ENCODE measurements at regions not wholly inside any gene's neighbourhood (a gene's known extent, or its start where the extent isn't known, plus 50 kb on each side); places are given as distances from the start of the nearest gene placed in this dataset.

DNA sequence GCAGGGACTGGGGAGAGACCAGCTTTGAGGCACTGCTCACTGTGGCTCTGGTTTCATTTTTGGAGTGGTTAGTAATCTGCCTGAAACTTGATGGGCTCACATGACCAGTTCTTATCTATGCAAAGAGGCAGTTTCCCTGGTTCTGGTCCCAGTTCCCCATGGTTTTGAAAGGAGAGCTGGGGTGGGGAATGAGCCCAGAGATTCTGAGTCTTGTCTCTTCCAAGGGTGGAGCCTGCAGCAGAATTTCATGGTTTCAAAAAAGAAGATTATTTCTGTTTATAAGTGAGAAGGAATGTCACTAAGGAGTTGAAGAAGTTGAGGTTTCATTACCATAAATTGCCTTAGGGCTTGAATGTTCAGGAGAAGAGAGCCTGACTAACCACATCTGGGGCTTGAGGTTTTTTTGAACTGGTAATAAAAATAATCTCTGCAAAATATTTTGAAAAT lies 190.2 kb upstream of the HABP2 start:
- TF ChIP-seq, protein P1, sequence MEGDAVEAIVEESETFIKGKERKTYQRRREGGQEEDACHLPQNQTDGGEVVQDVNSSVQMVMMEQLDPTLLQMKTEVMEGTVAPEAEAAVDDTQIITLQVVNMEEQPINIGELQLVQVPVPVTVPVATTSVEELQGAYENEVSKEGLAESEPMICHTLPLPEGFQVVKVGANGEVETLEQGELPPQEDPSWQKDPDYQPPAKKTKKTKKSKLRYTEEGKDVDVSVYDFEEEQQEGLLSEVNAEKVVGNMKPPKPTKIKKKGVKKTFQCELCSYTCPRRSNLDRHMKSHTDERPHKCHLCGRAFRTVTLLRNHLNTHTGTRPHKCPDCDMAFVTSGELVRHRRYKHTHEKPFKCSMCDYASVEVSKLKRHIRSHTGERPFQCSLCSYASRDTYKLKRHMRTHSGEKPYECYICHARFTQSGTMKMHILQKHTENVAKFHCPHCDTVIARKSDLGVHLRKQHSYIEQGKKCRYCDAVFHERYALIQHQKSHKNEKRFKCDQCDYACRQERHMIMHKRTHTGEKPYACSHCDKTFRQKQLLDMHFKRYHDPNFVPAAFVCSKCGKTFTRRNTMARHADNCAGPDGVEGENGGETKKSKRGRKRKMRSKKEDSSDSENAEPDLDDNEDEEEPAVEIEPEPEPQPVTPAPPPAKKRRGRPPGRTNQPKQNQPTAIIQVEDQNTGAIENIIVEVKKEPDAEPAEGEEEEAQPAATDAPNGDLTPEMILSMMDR (IDR thresholded peaks at IDR 0.05; ENCODE audit: insufficient read depth, low read depth, low read length) = no peak
- peak; percentile 75 for DNase-seq (ENCODE audit: low read depth)
- no peak overlapping the region for H3K4me3 ChIP-seq (ENCODE audit: low read depth, low read length)

- TF ChIP-seq, protein P1 (IDR thresholded peaks at IDR 0.05; ENCODE audit: insufficient read depth, low read depth, low read length) = no peak
- no peak for DNase-seq (ENCODE audit: low read depth)
- no peak overlapping the region for H3K4me3 ChIP-seq (ENCODE audit: low read depth, low read length)
Observed at GRCh38 chr10:113364227-113364626, 188.6 kb upstream of the HABP2 start.

GRCh38 chr10:113368666-113369364 lies 184.0 kb upstream of the HABP2 start:
- TF ChIP-seq, protein P1 (IDR thresholded peaks at IDR 0.05; ENCODE audit: insufficient read depth, low read depth, low read length) = no peak
- H3K4me3 ChIP-seq (ENCODE audit: low read depth, low read length) = no peak overlapping the region
- no peak for DNase-seq (ENCODE audit: low read depth)

DNA sequence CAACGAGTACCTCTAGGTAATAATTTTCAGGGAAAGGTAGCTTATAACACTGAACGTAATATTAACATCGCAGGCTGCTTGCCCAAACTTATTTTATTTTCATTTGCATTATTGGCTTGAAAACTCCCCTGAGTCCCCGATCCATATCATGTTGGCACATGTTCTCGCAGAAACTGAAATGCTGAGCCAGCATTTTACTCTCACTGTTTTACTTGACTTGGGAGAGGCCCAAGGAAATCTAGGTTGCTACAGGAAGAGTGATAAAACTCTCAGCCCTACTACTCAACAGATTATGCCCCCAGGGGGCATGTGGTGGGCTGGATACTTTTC lies 183.5 kb upstream of the HABP2 start:
- TF ChIP-seq, protein P1 (IDR thresholded peaks at IDR 0.05; ENCODE audit: insufficient read depth, low read depth, low read length) = no peak
- H3K4me3 ChIP-seq (ENCODE audit: low read depth, low read length) = no peak overlapping the region

DNA sequence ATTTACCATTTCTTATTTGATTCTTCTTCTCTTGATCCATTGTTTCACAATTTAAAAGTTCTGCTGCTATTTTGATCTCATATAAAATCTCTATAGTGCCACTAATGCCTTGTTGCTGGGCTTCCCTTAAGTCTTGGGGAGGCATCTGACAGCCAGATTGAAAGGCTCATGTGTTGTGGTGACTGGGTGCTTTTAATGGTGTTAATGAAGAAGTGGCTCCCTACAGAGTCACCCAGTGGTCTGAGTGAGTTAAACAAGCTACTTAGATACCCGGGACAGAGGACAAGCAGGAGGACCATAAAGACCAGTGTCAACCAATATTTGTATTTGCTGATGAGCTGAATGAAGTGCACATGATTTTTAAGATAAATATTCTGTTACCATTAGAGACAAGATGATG lies 176.4 kb upstream of the HABP2 start:
- DNase-seq (ENCODE audit: low read depth) = no peak
- TF ChIP-seq, protein P1 (IDR thresholded peaks at IDR 0.05; ENCODE audit: insufficient read depth, low read depth, low read length) = no peak
- no peak overlapping the region for H3K4me3 ChIP-seq (ENCODE audit: low read depth, low read length)

More for the DNA sequence above, 183.5 kb upstream of the HABP2 start:
- no peak for DNase-seq (ENCODE audit: low read depth)

GRCh38 chr10:113379091-113379490 lies 173.8 kb upstream of the HABP2 start:
- H3K4me3 ChIP-seq (ENCODE audit: low read depth, low read length) = no peak overlapping the region

More at GRCh38 chr10:113379091-113379490, 173.8 kb upstream of the HABP2 start:
- no peak for DNase-seq (ENCODE audit: low read depth)
- TF ChIP-seq, protein P1 (IDR thresholded peaks at IDR 0.05; ENCODE audit: insufficient read depth, low read depth, low read length) = no peak

All from fibroblast of villous mesenchyme (primary cell).